Ishikawa (cell line): ENCODE measurements at regions not wholly inside any gene's neighbourhood (a gene's known extent, or its start where the extent isn't known, plus 50 kb on each side); places are given as distances from the start of the nearest gene placed in this dataset.

ENCODE experiments used
- CEBPB ChIP-seq: IDR thresholded peaks from 2 replicates; pipeline ENCODE4 v1.6.1; 2012
- CREB1 ChIP-seq: IDR thresholded peaks from 2 replicates; pipeline ENCODE4 v1.6.1; 2012; ENCODE audit warnings: low read depth
- EGR1 ChIP-seq: IDR thresholded peaks from 2 replicates; pipeline ENCODE4 v1.6.1; 2012
- EP300 ChIP-seq: IDR thresholded peaks from 2 replicates; pipeline ENCODE4 v1.6.1; 2012; ENCODE audit warnings: borderline replicate concordance
- FOXM1 ChIP-seq: IDR thresholded peaks from 2 replicates; pipeline ENCODE4 v1.6.1; 2012; ENCODE audit warnings: low read depth, borderline replicate concordance
- MAX ChIP-seq: IDR thresholded peaks from 2 replicates; pipeline ENCODE4 v1.6.1; 2012
- NFIC ChIP-seq: IDR thresholded peaks from 2 replicates; pipeline ENCODE4 v1.6.1; 2012
- RAD21 ChIP-seq: IDR thresholded peaks from 2 replicates; pipeline ENCODE4 v1.6.1; 2012; ENCODE audit warnings: low read depth
- REST ChIP-seq: IDR thresholded peaks from 2 replicates; pipeline ENCODE4 v1.6.1; 2012; ENCODE audit warnings: low read depth, mild to moderate bottlenecking
- TAF1 ChIP-seq: IDR thresholded peaks from 2 replicates; pipeline ENCODE4 v1.6.1; 2012; ENCODE audit warnings: low read depth, mild to moderate bottlenecking
- TCF12 ChIP-seq: IDR thresholded peaks from 2 replicates; pipeline ENCODE4 v1.6.1; 2012; ENCODE audit warnings: low read depth
- TEAD4 ChIP-seq: IDR thresholded peaks from 2 replicates; pipeline ENCODE4 v1.6.1; 2012
- USF1 ChIP-seq: IDR thresholded peaks from 2 replicates; pipeline ENCODE4 v1.6.1; 2012
- YY1 ChIP-seq: IDR thresholded peaks from 2 replicates; pipeline ENCODE4 v1.6.1; 2012; ENCODE audit warnings: low read depth
- ZBTB7A ChIP-seq: IDR thresholded peaks from 2 replicates; pipeline ENCODE4 v1.6.1; 2012; ENCODE audit warnings: low read depth

GRCh38 chr18:38010971-38011857 lies 445.6 kb upstream of the CELF4 start:
- TF ChIP-seq EP300, result no peak
- TF ChIP-seq MAX, result no peak

GRCh38 chr18:38010037-38010436 lies 444.4 kb upstream of the CELF4 start:
- TF ChIP-seq TEAD4, result no peak
- TF ChIP-seq USF1, result no peak

- TF ChIP-seq FOXM1 (no peak), CREB1 (no peak), USF1 (no peak), EP300 (no peak), TCF12 (no peak), TEAD4 (no peak), RAD21 (no peak), TAF1 (no peak), ZBTB7A (no peak), MAX (no peak), NFIC (no peak), CEBPB (no peak), EGR1 (no peak)
Measured at GRCh38 chr18:38009320-38009719, 443.7 kb upstream of the CELF4 start.

- TF ChIP-seq EP300 (no peak), TCF12 (no peak), CREB1 (no peak), ZBTB7A (no peak), MAX (no peak), CEBPB (no peak), REST (no peak), TEAD4 (no peak), YY1 (no peak), NFIC (no peak), FOXM1 (no peak), RAD21 (no peak), USF1 (no peak), EGR1 (no peak), TAF1 (no peak)
Measured at GRCh38 chr18:38007676-38008330, 442.2 kb upstream of the CELF4 start.

- TF ChIP-seq MAX (no peak), TAF1 (no peak), CREB1 (no peak), RAD21 (no peak), FOXM1 (no peak), TCF12 (no peak)
Measured at GRCh38 chr18:38007026-38007425, 441.4 kb upstream of the CELF4 start.

GRCh38 chr18:38006541-38006940 lies 440.9 kb upstream of the CELF4 start:
- TF ChIP-seq REST (no peak), EP300 (no peak), CREB1 (no peak), FOXM1 (no peak), NFIC (no peak), TCF12 (no peak), ZBTB7A (no peak), TAF1 (no peak), USF1 (no peak), TEAD4 (no peak), YY1 (no peak), EGR1 (no peak), RAD21 (no peak), CEBPB (no peak), MAX (no peak)
